ENCODE measurements at regions not wholly inside any gene's neighbourhood (a gene's known extent, or its start where the extent isn't known, plus 50 kb on each side); places are given as distances from the start of the nearest gene placed in this dataset.

- Mint-ChIP-seq H3K27ac (no peak overlapping the region), H3K27me3 (peaks cover 3% of the 10 kb centered on the region), H3K36me3 (no peaks in the 10 kb centered on the region), H3K4me3 (no peak overlapping the region), H3K9me3 (no peaks in the 10 kb centered on the region), H3K4me1 (no peaks in the 10 kb centered on the region)
Measured at GRCh38 chr10:78378192-78378591, 344.5 kb downstream of the RPS24 start.

- Mint-ChIP-seq H3K27me3 (peaks cover 4% of the 10 kb centered on the region), H3K36me3 (no peaks in the 10 kb centered on the region), H3K4me3 (no peak overlapping the region), H3K4me1 (no peaks in the 10 kb centered on the region), H3K9me3 (no peaks in the 10 kb centered on the region), H3K27ac (no peak overlapping the region)
Measured at GRCh38 chr10:78381107-78381506, 347.4 kb downstream of the RPS24 start.

- Mint-ChIP-seq H3K36me3 (no peaks in the 10 kb centered on the region), H3K27me3 (peaks cover 4% of the 10 kb centered on the region), H3K4me3 (no peak overlapping the region), H3K4me1 (no peaks in the 10 kb centered on the region), H3K27ac (no peak overlapping the region), H3K9me3 (no peaks in the 10 kb centered on the region)
Measured at GRCh38 chr10:78382047-78382446, 348.4 kb downstream of the RPS24 start.

GRCh38 chr10:78382772-78383171, 349.1 kb downstream of the RPS24 start:
- Mint-ChIP-seq H3K9me3 (no peaks in the 10 kb centered on the region), H3K36me3 (no peaks in the 10 kb centered on the region), H3K4me3 (no peak overlapping the region), H3K4me1 (no peaks in the 10 kb centered on the region), H3K27ac (no peak overlapping the region), H3K27me3 (peaks cover 4% of the 10 kb centered on the region)

- Mint-ChIP-seq H3K27ac (no peak overlapping the region), H3K4me1 (no peaks in the 10 kb centered on the region), H3K36me3 (no peaks in the 10 kb centered on the region), H3K9me3 (no peaks in the 10 kb centered on the region), H3K27me3 (peaks cover 4% of the 10 kb centered on the region), H3K4me3 (no peak overlapping the region)
Measured at GRCh38 chr10:78383378-78384048, 349.9 kb downstream of the RPS24 start.

- no peaks in the 10 kb centered on the region for H3K4me1 Mint-ChIP-seq
- H3K27me3 Mint-ChIP-seq = peaks cover 4% of the 10 kb centered on the region
- H3K36me3 Mint-ChIP-seq = no peaks in the 10 kb centered on the region
- no peaks in the 10 kb centered on the region for H3K9me3 Mint-ChIP-seq
- H3K27ac Mint-ChIP-seq = no peak overlapping the region
- no peak overlapping the region for H3K4me3 Mint-ChIP-seq
Measured at GRCh38 chr10:78384049-78384431, 350.4 kb downstream of the RPS24 start.

- peaks cover 4% of the 10 kb centered on the region for H3K27me3 Mint-ChIP-seq
- no peaks in the 10 kb centered on the region for H3K9me3 Mint-ChIP-seq
Measured at GRCh38 chr10:78385599-78385998, 351.9 kb downstream of the RPS24 start.

GRCh38 chr10:78386509-78386908, 352.8 kb downstream of the RPS24 start:
- Mint-ChIP-seq H3K27me3 (peaks cover 4% of the 10 kb centered on the region), H3K9me3 (no peaks in the 10 kb centered on the region), H3K4me3 (no peak overlapping the region), H3K36me3 (no peaks in the 10 kb centered on the region), H3K4me1 (no peaks in the 10 kb centered on the region), H3K27ac (no peak overlapping the region)

More at GRCh38 chr10:78385599-78385998, 351.9 kb downstream of the RPS24 start:
- Mint-ChIP-seq H3K27ac (no peak overlapping the region), H3K4me3 (no peak overlapping the region), H3K36me3 (no peaks in the 10 kb centered on the region), H3K4me1 (no peaks in the 10 kb centered on the region)

GRCh38 chr10:78388331-78389050, 354.8 kb downstream of the RPS24 start:
- no peaks in the 10 kb centered on the region for H3K4me1 Mint-ChIP-seq
- H3K36me3 Mint-ChIP-seq = no peaks in the 10 kb centered on the region
- H3K9me3 Mint-ChIP-seq = no peaks in the 10 kb centered on the region
- no peak overlapping the region for H3K4me3 Mint-ChIP-seq
- H3K27ac Mint-ChIP-seq = no peak overlapping the region
- peaks cover 1% of the 10 kb centered on the region for H3K27me3 Mint-ChIP-seq

GRCh38 chr10:78389419-78389818, 355.8 kb downstream of the RPS24 start:
- Mint-ChIP-seq H3K4me3 (no peak overlapping the region), H3K9me3 (no peaks in the 10 kb centered on the region), H3K36me3 (no peaks in the 10 kb centered on the region), H3K4me1 (no peaks in the 10 kb centered on the region), H3K27ac (no peak overlapping the region), H3K27me3 (peaks cover 1% of the 10 kb centered on the region)

GRCh38 chr10:78390051-78390450, 356.4 kb downstream of the RPS24 start:
- H3K4me3 Mint-ChIP-seq = no peak overlapping the region

GRCh38 chr10:78390817-78391216, 357.2 kb downstream of the RPS24 start:
- no peaks in the 10 kb centered on the region for H3K36me3 Mint-ChIP-seq
- H3K27me3 Mint-ChIP-seq = no peaks in the 10 kb centered on the region
- no peak overlapping the region for H3K4me3 Mint-ChIP-seq
- H3K4me1 Mint-ChIP-seq = no peaks in the 10 kb centered on the region
- H3K27ac Mint-ChIP-seq = no peak overlapping the region
- H3K9me3 Mint-ChIP-seq = no peaks in the 10 kb centered on the region

More at GRCh38 chr10:78390051-78390450, 356.4 kb downstream of the RPS24 start:
- H3K4me1 Mint-ChIP-seq = no peaks in the 10 kb centered on the region
- H3K36me3 Mint-ChIP-seq = no peaks in the 10 kb centered on the region
- H3K27ac Mint-ChIP-seq = no peak overlapping the region
- no peaks in the 10 kb centered on the region for H3K9me3 Mint-ChIP-seq
- H3K27me3 Mint-ChIP-seq = peaks cover 1% of the 10 kb centered on the region

GRCh38 chr10:78391585-78391984, 357.9 kb downstream of the RPS24 start:
- H3K4me1 Mint-ChIP-seq = no peaks in the 10 kb centered on the region
- H3K36me3 Mint-ChIP-seq = no peaks in the 10 kb centered on the region
- no peaks in the 10 kb centered on the region for H3K9me3 Mint-ChIP-seq
- H3K4me3 Mint-ChIP-seq = no peak overlapping the region
- no peaks in the 10 kb centered on the region for H3K27me3 Mint-ChIP-seq
- no peak overlapping the region for H3K27ac Mint-ChIP-seq

GRCh38 chr10:78392197-78392596, 358.5 kb downstream of the RPS24 start:
- Mint-ChIP-seq H3K27ac (no peak overlapping the region), H3K36me3 (no peaks in the 10 kb centered on the region), H3K4me1 (no peaks in the 10 kb centered on the region), H3K27me3 (no peaks in the 10 kb centered on the region), H3K4me3 (no peak overlapping the region), H3K9me3 (no peaks in the 10 kb centered on the region)

- Mint-ChIP-seq H3K27me3 (no peaks in the 10 kb centered on the region), H3K4me1 (no peaks in the 10 kb centered on the region), H3K27ac (no peak overlapping the region), H3K36me3 (no peaks in the 10 kb centered on the region), H3K9me3 (no peaks in the 10 kb centered on the region), H3K4me3 (no peak overlapping the region)
Measured at GRCh38 chr10:78393094-78393493, 359.4 kb downstream of the RPS24 start.

GRCh38 chr10:78394047-78394446, 360.4 kb downstream of the RPS24 start:
- H3K27me3 Mint-ChIP-seq = no peaks in the 10 kb centered on the region
- H3K27ac Mint-ChIP-seq = no peak overlapping the region
- H3K4me1 Mint-ChIP-seq = no peaks in the 10 kb centered on the region
- H3K36me3 Mint-ChIP-seq = no peaks in the 10 kb centered on the region
- H3K9me3 Mint-ChIP-seq = no peaks in the 10 kb centered on the region
- no peak overlapping the region for H3K4me3 Mint-ChIP-seq

All from activated naive CD4-positive, alpha-beta T cell treated with anti-CD3 and anti-CD28 coated beads, Interleukin-2, amount 50 U/mL, for 24 hours (primary cell).